ENCODE measurements at regions not wholly inside any gene's neighbourhood (a gene's known extent, or its start where the extent isn't known, plus 50 kb on each side); places are given as distances from the start of the nearest gene placed in this dataset.
"Not testable (repeated sequence)": the region's sequence is repeated elsewhere in the genome, so short reads cannot be mapped to it uniquely, and the experiment has no call there.

DNA sequence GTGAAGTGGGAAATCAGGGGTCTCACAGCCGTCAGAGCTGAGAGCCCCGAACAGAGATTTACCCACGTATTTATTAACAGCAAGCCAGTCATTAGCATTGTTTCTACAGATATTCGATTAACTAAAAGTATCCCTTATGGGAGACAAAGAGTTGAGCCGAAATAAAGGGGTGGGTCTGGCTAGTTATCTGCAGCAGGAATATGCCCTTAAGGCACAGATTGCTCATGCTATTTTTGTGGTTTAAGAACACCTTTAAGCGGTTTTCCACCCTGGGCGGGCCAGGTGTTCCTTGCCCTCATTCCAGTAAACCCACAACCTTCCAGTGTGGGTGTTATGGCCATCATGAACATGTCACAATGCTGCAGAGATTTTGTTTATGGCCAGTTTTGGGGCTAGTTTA lies 1012.9 kb downstream of the DIPK2A start:
- TF ChIP-seq, protein P1, sequence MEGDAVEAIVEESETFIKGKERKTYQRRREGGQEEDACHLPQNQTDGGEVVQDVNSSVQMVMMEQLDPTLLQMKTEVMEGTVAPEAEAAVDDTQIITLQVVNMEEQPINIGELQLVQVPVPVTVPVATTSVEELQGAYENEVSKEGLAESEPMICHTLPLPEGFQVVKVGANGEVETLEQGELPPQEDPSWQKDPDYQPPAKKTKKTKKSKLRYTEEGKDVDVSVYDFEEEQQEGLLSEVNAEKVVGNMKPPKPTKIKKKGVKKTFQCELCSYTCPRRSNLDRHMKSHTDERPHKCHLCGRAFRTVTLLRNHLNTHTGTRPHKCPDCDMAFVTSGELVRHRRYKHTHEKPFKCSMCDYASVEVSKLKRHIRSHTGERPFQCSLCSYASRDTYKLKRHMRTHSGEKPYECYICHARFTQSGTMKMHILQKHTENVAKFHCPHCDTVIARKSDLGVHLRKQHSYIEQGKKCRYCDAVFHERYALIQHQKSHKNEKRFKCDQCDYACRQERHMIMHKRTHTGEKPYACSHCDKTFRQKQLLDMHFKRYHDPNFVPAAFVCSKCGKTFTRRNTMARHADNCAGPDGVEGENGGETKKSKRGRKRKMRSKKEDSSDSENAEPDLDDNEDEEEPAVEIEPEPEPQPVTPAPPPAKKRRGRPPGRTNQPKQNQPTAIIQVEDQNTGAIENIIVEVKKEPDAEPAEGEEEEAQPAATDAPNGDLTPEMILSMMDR (IDR thresholded peaks at IDR 0.05; ENCODE audit: insufficient read depth, low read depth, low read length) = not testable (repeated sequence)
- TF ChIP-seq EZH2 (IDR thresholded peaks at IDR 0.05; ENCODE audit: insufficient read depth, low read length) = not testable (repeated sequence)

All from astrocyte (in vitro differentiated cells and primary cell).